ENCODE measurements at regions not wholly inside any gene's neighbourhood (a gene's known extent, or its start where the extent isn't known, plus 50 kb on each side); places are given as distances from the start of the nearest gene placed in this dataset.

GRCh38 chr13:67318860-67319259 is 88.7 kb upstream of the PCDH9 start:
- Histone ChIP-seq H3K4me3 (replicated peaks in 1 of 3) (no peak overlapping the region), H3K4me1 (no peaks in the 10 kb centered on the region), H3K36me3 (no peaks in the 10 kb centered on the region), H3K9me3 (no peaks in the 10 kb centered on the region), H3K27ac (no peak overlapping the region), H3K27me3 (no peaks in the 10 kb centered on the region)
- no peak for TF ChIP-seq CTCF (IDR thresholded peaks at IDR 0.05)
- TF ChIP-seq POLR2A (IDR thresholded peaks at IDR 0.05), result no peak
- no peak for DNase-seq
- intact Hi-C loops (cut with DNase I), result no loop called here

GRCh38 chr13:67318398-67318797 is 88.3 kb upstream of the PCDH9 start:
- Histone ChIP-seq H3K36me3 (no peaks in the 10 kb centered on the region), H3K27ac (no peak overlapping the region), H3K4me3 (replicated peaks in 1 of 3) (no peak overlapping the region), H3K4me1 (no peaks in the 10 kb centered on the region), H3K9me3 (no peaks in the 10 kb centered on the region), H3K27me3 (no peaks in the 10 kb centered on the region)
- TF ChIP-seq CTCF (IDR thresholded peaks at IDR 0.05), result no peak
- no peak for TF ChIP-seq POLR2A (IDR thresholded peaks at IDR 0.05)
- DNase-seq, result no peak
- intact Hi-C loops (cut with DNase I), result no loop called here

GRCh38 chr13:67314405-67314804 is 84.3 kb upstream of the PCDH9 start:
- no peak for DNase-seq
- no peaks in the 10 kb centered on the region for H3K4me1 ChIP-seq
- no peak overlapping the region for H3K27ac ChIP-seq
- 83 to 91% methylated on average over 3 of the region's 3 CpGs for WGBS, 2 donors
- H3K27me3 ChIP-seq, result no peaks in the 10 kb centered on the region
- no peaks in the 10 kb centered on the region for H3K9me3 ChIP-seq
- no peaks in the 10 kb centered on the region for H3K36me3 ChIP-seq
- TF ChIP-seq CTCF (IDR thresholded peaks at IDR 0.05) (no peak), POLR2A (IDR thresholded peaks at IDR 0.05) (no peak)
- intact Hi-C loops (cut with DNase I), result no loop called here
- no peak overlapping the region for H3K4me3 ChIP-seq (replicated peaks in 1 of 3)

DNA sequence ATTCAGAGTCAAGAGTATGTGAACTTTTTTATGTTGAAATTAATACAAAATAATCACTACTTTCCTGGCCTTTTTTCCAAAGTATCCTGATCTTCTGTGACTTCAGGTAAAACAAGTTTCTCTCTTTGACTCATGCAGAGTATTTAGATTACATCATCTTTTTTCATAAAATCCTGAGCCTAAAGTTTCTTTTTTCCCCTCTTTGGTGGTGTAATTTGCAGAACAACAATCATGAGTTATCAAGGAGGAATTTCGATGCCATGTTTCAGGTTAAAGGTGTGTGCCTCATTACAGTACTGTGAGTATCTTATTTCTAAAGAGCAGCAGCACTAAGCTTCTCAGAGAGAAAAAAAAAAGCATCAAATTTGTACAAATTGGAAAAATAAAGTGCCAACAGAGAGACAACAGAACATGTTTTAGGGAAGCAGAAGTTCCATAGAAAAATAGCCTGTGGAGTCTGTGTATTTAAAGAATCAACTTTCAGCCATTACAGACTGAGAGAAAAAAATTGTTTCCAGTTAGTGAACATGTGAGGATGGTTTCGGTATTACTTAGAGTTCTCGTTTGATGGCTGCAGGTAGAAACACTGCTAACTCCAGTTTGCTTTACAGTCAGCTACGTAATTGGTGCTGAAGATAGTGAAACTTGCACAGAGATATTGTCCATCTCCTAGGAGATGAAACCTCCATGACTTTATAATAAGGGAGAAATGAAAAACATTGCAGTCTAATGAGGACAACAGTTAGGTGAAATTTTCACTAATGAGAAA is 78.1 kb upstream of the PCDH9 start:
- H3K4me1 ChIP-seq, result no peaks in the 10 kb centered on the region
- no peaks in the 10 kb centered on the region for H3K9me3 ChIP-seq
- no peak overlapping the region for H3K27ac ChIP-seq
- H3K27me3 ChIP-seq, result no peaks in the 10 kb centered on the region
- intact Hi-C loops (cut with DNase I), result no loop called here
- no peaks in the 10 kb centered on the region for H3K36me3 ChIP-seq
- WGBS, 2 donors, result 80 to 85% methylated on average over 4 of the region's 4 CpGs
- DNase-seq, result no peak
- no peak for TF ChIP-seq CTCF (IDR thresholded peaks at IDR 0.05)
- TF ChIP-seq POLR2A (IDR thresholded peaks at IDR 0.05), result no peak
- no peak overlapping the region for H3K4me3 ChIP-seq (replicated peaks in 1 of 3)

DNA sequence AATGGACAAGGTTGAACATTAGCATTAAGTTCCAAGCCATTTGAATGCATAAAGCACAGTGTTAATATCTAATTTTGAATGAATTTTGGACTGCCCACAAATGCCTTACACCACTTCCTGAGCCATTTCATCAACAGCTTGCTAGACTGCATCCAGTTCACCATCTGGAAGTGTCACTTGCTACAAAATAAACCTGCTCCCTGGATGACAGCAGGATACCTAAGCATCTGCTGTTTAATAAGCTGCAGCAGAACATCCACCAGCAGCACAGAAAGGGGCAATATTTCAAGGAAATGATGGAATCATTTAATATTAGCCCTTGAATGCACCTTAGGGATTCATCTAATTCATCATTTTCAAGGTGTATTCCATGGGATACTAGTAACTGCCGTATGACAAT is 76.6 kb upstream of the PCDH9 start:
- TF ChIP-seq CTCF (IDR thresholded peaks at IDR 0.05), result no peak
- no peak for TF ChIP-seq POLR2A (IDR thresholded peaks at IDR 0.05)
- no peak overlapping the region for H3K4me3 ChIP-seq (replicated peaks in 1 of 3)
- no peaks in the 10 kb centered on the region for H3K9me3 ChIP-seq
- intact Hi-C loops (cut with DNase I), result no loop called here
- H3K4me1 ChIP-seq, result no peaks in the 10 kb centered on the region
- no peak overlapping the region for H3K27ac ChIP-seq
- H3K36me3 ChIP-seq, result no peaks in the 10 kb centered on the region
- no peaks in the 10 kb centered on the region for H3K27me3 ChIP-seq
- WGBS, 2 donors, result 92 to 95% methylated on average over 1 of the region's 1 CpG
- no peak for DNase-seq
